ENCODE measurements at regions not wholly inside any gene's neighbourhood (a gene's known extent, or its start where the extent isn't known, plus 50 kb on each side); places are given as distances from the start of the nearest gene placed in this dataset.

DNA sequence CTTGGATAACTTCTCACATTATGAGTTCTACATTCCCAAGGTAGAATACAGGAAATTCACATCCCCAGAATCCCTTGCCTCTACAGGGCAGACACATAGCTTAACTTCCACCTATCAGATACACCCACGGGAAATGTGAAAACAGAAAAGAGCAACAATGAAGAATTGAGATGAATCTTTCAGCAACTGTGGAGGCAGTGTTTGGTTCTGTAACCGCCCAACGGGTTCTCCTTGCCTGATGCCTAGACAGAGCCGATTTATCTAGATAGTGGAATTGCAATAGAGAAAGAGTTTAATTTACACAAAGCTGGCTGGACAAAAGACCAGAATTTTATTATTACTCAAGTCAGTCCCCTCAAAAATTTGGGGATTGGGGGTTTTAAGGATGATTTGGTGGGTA lies 138.8 kb downstream of the MTPAP start:
- Histone ChIP-seq H2AK5ac (ENCODE audit: low read length) (no peak overlapping the region), H4K8ac (ENCODE audit: low read depth, low read length) (no peak overlapping the region), H4K91ac (ENCODE audit: low read depth, low read length) (no peak overlapping the region), H3K14ac (ENCODE audit: low read length) (no peak overlapping the region), H3K23ac (ENCODE audit: low read length) (no peak overlapping the region), H3K27me3 (ENCODE audit: insufficient read depth, low read length) (no peaks in the 10 kb centered on the region), H3K4me2 (ENCODE audit: low read length) (no peak overlapping the region), H3K79me1 (ENCODE audit: low read length) (no peaks in the 10 kb centered on the region), H4K12ac (ENCODE audit: low read depth, low read length) (no peak overlapping the region), H2BK5ac (ENCODE audit: low read depth, low read length, poor library complexity) (no peak overlapping the region), H3K18ac (ENCODE audit: low read length) (no peak overlapping the region), H3K27ac (ENCODE audit: low read depth, low read length) (no peak overlapping the region), H3K4me3 (ENCODE audit: low read depth, low read length) (no peak overlapping the region), H3K79me2 (ENCODE audit: control insufficient read depth, insufficient read depth, low read length, poor library complexity) (no peaks in the 10 kb centered on the region), H3K36me3 (ENCODE audit: control insufficient read depth in 1 of 2, insufficient read depth in 2 of 2, low read length in 2 of 2) (no peaks in the 10 kb centered on the region), H3K9ac (ENCODE audit: low read length) (no peak overlapping the region), H2BK120ac (ENCODE audit: insufficient read depth, low read length, poor library complexity) (no peak overlapping the region), H3K9me3 (ENCODE audit: insufficient read depth, low read depth, low read length) (no peaks in the 10 kb centered on the region), H2BK12ac (ENCODE audit: low read length) (no peak overlapping the region), H3K4me1 (ENCODE audit: control insufficient read depth in 1 of 2, insufficient read depth in 2 of 2, low read length in 2 of 2) (peaks cover 8 to 9% of the 10 kb centered on the region in 2 experiments), H3K4ac (ENCODE audit: low read depth, low read length) (no peak overlapping the region), H2AFZ (ENCODE audit: insufficient read depth, low read length, poor library complexity) (no peak overlapping the region)
- WGBS (ENCODE audit: extremely low coverage, insufficient coverage, insufficient read length), result no CpG with 5 or more reads among the region's 4 CpGs
- no peak for DNase-seq

DNA sequence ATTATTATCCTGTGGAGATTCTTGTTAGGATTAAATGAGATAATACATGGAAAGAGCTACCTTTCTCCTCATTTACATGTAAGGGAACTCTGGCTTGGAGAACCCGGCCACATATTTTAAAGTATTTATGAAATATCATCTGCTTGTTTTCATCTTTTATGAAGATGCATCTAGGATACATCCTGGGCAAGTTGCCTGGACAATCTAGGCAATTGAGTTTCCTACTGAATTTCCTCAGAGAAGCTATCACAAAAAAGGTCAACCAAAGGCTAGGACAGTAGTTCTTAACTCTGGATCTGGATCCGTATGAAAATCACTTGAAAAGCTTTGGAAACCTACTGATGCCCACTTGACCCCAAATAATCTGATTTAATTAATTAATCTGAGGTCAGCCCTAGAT lies 140.7 kb downstream of the MTPAP start:
- no peak overlapping the region for H3K4me3 ChIP-seq (ENCODE audit: low read depth, low read length)
- H4K12ac ChIP-seq (ENCODE audit: low read depth, low read length), result no peak overlapping the region
- no peak for DNase-seq
- no peak overlapping the region for H2AFZ ChIP-seq (ENCODE audit: insufficient read depth, low read length, poor library complexity)
- no peak overlapping the region for H2BK12ac ChIP-seq (ENCODE audit: low read length)
- no peak overlapping the region for H4K8ac ChIP-seq (ENCODE audit: low read depth, low read length)
- no peaks in the 10 kb centered on the region for H3K27me3 ChIP-seq (ENCODE audit: insufficient read depth, low read length)
- H3K4me2 ChIP-seq (ENCODE audit: low read length), result no peak overlapping the region
- no peaks in the 10 kb centered on the region for H3K79me1 ChIP-seq (ENCODE audit: low read length)
- H4K91ac ChIP-seq (ENCODE audit: low read depth, low read length), result no peak overlapping the region
- no peak overlapping the region for H3K14ac ChIP-seq (ENCODE audit: low read length)
- H3K23ac ChIP-seq (ENCODE audit: low read length), result no peak overlapping the region
- no CpG with 5 or more reads among the region's 2 CpGs for WGBS (ENCODE audit: extremely low coverage, insufficient coverage, insufficient read length)
- no peak overlapping the region for H2BK5ac ChIP-seq (ENCODE audit: low read depth, low read length, poor library complexity)
- H3K36me3 ChIP-seq (ENCODE audit: control insufficient read depth in 1 of 2, insufficient read depth in 2 of 2, low read length in 2 of 2), result no peaks in the 10 kb centered on the region
- no peak overlapping the region for H3K9ac ChIP-seq (ENCODE audit: low read length)
- H3K18ac ChIP-seq (ENCODE audit: low read length), result no peak overlapping the region
- H2BK120ac ChIP-seq (ENCODE audit: insufficient read depth, low read length, poor library complexity), result no peak overlapping the region
- H3K27ac ChIP-seq (ENCODE audit: low read depth, low read length), result no peak overlapping the region
- H3K4me1 ChIP-seq (ENCODE audit: control insufficient read depth in 1 of 2, insufficient read depth in 2 of 2, low read length in 2 of 2), result peaks cover 8 to 9% of the 10 kb centered on the region in 2 experiments
- H2AK5ac ChIP-seq (ENCODE audit: low read length), result no peak overlapping the region
- peaks cover 2% of the 10 kb centered on the region for H3K9me3 ChIP-seq (ENCODE audit: insufficient read depth, low read depth, low read length)
- H3K4ac ChIP-seq (ENCODE audit: low read depth, low read length), result no peak overlapping the region
- no peaks in the 10 kb centered on the region for H3K79me2 ChIP-seq (ENCODE audit: control insufficient read depth, insufficient read depth, low read length, poor library complexity)

DNA sequence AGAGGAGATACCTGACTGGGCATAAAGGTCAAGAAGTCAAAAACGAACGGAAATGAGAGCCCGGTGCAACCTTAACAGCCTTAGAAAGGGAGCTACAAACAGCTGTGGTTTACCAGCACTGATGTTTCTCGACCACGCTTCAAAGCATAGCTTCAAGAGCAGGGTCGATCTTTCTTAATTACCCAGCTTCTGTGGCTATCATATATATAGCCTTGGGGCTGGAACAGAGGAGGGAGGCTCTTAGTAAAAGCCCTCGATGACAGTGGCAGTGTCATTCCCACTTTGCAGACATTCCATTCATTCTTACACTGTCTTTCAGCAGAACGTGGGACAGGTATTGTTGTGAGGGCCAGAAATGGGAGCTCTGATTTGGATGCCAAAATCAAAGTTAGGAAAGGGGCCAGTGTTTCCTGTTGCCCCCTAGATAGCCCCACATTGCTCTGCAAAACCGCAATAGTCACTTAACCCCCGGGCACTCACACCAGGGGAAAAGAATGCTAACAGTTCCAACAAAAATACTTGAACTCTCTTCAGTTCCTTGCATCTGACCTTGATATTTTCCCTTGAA lies 141.5 kb downstream of the MTPAP start:
- Histone ChIP-seq H3K4me1 (ENCODE audit: control insufficient read depth in 1 of 2, insufficient read depth in 2 of 2, low read length in 2 of 2) (peaks cover 8 to 9% of the 10 kb centered on the region in 2 experiments), H2BK12ac (ENCODE audit: low read length) (no peak overlapping the region), H2BK5ac (ENCODE audit: low read depth, low read length, poor library complexity) (no peak overlapping the region), H4K91ac (ENCODE audit: low read depth, low read length) (no peak overlapping the region), H2BK120ac (ENCODE audit: insufficient read depth, low read length, poor library complexity) (no peak overlapping the region), H3K9ac (ENCODE audit: low read length) (no peak overlapping the region), H3K27ac (ENCODE audit: low read depth, low read length) (no peak overlapping the region), H3K4me2 (ENCODE audit: low read length) (no peak overlapping the region), H3K4me3 (ENCODE audit: low read depth, low read length) (no peak overlapping the region), H3K23ac (ENCODE audit: low read length) (no peak overlapping the region), H3K36me3 (ENCODE audit: control insufficient read depth in 1 of 2, insufficient read depth in 2 of 2, low read length in 2 of 2) (no peaks in the 10 kb centered on the region), H3K79me1 (ENCODE audit: low read length) (no peaks in the 10 kb centered on the region), H4K12ac (ENCODE audit: low read depth, low read length) (no peak overlapping the region), H3K27me3 (ENCODE audit: insufficient read depth, low read length) (no peaks in the 10 kb centered on the region), H4K8ac (ENCODE audit: low read depth, low read length) (no peak overlapping the region), H3K18ac (ENCODE audit: low read length) (no peak overlapping the region), H2AK5ac (ENCODE audit: low read length) (no peak overlapping the region), H3K79me2 (ENCODE audit: control insufficient read depth, insufficient read depth, low read length, poor library complexity) (no peaks in the 10 kb centered on the region), H2AFZ (ENCODE audit: insufficient read depth, low read length, poor library complexity) (no peak overlapping the region), H3K14ac (ENCODE audit: low read length) (no peak overlapping the region), H3K4ac (ENCODE audit: low read depth, low read length) (no peak overlapping the region), H3K9me3 (ENCODE audit: insufficient read depth, low read depth, low read length) (peaks cover 2% of the 10 kb centered on the region)
- DNase-seq, result peak; percentile 19 to 58
- WGBS (ENCODE audit: extremely low coverage, insufficient coverage, insufficient read length), result no CpG with 5 or more reads among the region's 10 CpGs

DNA sequence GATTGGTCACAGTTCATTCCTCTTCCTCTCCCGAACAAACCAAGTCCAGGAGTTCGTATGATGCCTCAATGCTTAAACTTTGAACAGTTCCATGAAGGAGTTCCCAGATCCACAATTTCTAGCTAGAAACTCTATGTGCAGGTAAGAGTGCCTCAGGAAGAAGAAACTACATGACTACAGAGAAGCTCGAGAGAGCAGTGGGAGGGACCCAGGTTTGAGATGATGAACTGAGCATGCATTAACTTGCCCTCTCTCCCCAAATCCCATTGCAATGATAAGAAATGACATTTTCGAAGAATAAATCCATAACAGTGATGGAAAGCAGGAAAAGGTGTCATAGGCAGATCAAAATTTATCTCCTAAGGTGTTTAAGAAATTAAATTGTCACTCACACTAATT lies 140.6 kb upstream of the JCAD start:
- Histone ChIP-seq H2BK5ac (ENCODE audit: low read depth, low read length, poor library complexity) (no peak overlapping the region), H3K27me3 (ENCODE audit: insufficient read depth, low read length) (no peaks in the 10 kb centered on the region), H2AK5ac (ENCODE audit: low read length) (no peak overlapping the region), H3K27ac (ENCODE audit: low read depth, low read length) (no peak overlapping the region), H3K9ac (ENCODE audit: low read length) (no peak overlapping the region), H3K79me1 (ENCODE audit: low read length) (peaks cover 3% of the 10 kb centered on the region), H2AFZ (ENCODE audit: insufficient read depth, low read length, poor library complexity) (no peak overlapping the region), H3K4me2 (ENCODE audit: low read length) (no peak overlapping the region), H3K9me3 (ENCODE audit: insufficient read depth, low read depth, low read length) (peaks cover 2% of the 10 kb centered on the region), H3K4ac (ENCODE audit: low read depth, low read length) (no peak overlapping the region), H3K79me2 (ENCODE audit: control insufficient read depth, insufficient read depth, low read length, poor library complexity) (no peaks in the 10 kb centered on the region), H3K14ac (ENCODE audit: low read length) (no peak overlapping the region), H4K12ac (ENCODE audit: low read depth, low read length) (no peak overlapping the region), H2BK120ac (ENCODE audit: insufficient read depth, low read length, poor library complexity) (no peak overlapping the region), H3K18ac (ENCODE audit: low read length) (no peak overlapping the region), H3K23ac (ENCODE audit: low read length) (no peak overlapping the region), H3K36me3 (ENCODE audit: control insufficient read depth in 1 of 2, insufficient read depth in 2 of 2, low read length in 2 of 2) (no peaks in the 10 kb centered on the region), H4K91ac (ENCODE audit: low read depth, low read length) (no peak overlapping the region), H2BK12ac (ENCODE audit: low read length) (no peak overlapping the region), H3K4me1 (ENCODE audit: control insufficient read depth in 1 of 2, insufficient read depth in 2 of 2, low read length in 2 of 2) (peaks cover 5 to 6% of the 10 kb centered on the region in 2 experiments), H4K8ac (ENCODE audit: low read depth, low read length) (no peak overlapping the region), H3K4me3 (ENCODE audit: low read depth, low read length) (no peak overlapping the region)
- DNase-seq, result no peak
- WGBS (ENCODE audit: extremely low coverage, insufficient coverage, insufficient read length), result no CpG with 5 or more reads among the region's 4 CpGs
